HG03469 (cell line): ENCODE measurements at regions not wholly inside any gene's neighbourhood (a gene's known extent, or its start where the extent isn't known, plus 50 kb on each side); places are given as distances from the start of the nearest gene placed in this dataset.

Experiments used
- ATAC-seq: cut with Tn5 transposase; IDR thresholded peaks from one replicate; pipeline ENCODE4 v1.9.1; 2021; ENCODE audit warnings: mild to moderate bottlenecking, moderate library complexity, moderate number of reproducible peaks; ENCODE audit not compliant: unreplicated experiment

DNA sequence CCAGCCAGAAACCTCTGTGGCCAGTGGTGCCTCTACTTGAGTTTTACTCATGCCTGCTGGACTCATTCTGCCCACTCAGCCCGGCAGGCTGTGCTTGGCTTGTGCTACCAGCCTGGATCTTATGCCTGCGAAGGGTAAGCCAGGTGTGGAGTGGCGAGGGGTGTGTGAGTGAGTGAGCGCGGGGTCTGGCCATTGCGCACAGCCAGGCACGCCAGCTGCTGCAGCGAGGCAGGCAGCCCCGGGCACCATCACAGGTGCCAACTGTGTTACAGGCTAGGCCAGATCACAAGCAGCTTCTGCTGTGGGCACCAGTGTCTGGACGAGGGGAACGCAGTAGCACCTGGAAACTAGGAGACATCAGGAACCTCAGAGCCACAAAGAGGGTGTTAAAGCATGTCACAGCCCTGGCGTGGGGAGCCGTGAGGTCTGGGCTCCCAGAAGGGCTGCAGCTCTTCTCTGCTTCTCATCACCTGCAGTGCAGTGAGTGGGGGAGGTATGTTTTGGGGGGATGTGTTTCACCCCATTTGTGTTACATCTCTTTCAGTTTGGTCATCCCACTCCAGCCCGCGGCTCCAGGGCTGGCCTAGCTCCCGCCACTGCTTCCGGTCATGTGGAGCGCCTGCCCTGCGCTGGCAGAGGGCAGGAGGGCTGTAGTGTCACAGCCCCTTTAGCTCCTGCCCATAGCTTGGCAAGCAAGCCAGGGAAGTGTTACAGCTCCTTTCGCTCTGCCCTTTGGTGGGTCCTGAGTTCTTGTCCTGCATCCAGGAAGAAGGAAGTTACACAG, 379.7 kb upstream of the IMPG1 start:
- no peak for ATAC-seq

DNA sequence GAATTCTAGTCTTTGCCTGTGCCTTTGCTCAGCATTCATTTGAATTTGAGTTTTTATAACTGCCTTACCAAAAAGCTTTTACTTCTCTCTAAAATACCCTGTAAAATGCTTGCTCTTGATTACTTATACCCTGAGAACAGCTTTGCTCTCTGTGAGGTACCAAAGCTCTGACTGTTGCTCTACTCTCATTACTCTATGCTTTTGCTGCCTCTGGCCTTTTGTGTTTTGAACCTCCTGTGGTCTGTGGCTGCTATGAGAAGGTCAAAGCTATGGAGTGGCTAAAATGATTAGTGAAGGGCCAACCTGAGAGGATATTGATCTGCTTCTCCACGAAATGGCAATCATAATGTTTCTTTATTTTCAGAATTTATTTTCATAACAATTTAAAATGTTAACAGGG, 375.6 kb upstream of the IMPG1 start:
- ATAC-seq: no peak

DNA sequence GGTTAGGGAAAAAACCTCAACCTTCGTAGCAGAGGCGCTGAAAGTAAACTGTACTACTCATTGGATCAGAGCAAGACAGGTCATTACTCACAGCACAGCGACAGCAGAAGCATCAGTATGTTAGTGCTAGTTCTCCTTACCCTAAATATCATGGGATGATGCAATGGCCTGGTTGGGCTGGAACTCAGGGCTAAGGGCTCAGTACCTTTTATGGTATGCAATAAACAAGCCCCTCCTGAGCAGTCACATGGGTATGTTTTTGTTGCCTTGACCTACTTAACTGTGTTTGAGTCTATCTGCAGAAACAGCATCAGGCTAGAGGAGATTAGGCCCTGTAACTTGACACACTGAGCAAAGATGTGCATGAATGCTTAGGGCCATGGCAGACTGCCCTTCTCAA, 369.4 kb upstream of the IMPG1 start:
- no peak for ATAC-seq

DNA sequence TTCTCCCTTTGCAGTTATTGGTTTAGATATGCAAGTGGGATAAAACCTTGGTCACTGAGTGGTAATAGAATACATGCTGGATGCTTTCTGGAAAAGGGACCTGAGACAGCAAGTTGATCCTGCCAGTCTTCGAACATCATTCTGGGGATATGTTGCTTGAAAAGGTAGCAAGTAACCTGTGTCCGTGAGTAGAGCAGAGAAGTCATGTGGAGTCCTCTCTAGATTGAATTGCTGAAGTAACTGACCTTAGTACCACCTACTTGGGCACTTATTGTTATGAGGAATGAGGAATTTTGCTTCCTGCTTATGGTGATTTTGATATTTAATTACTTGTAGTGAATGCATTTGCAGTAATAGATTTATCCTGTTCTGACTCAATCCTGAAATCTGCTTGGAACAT, 367.3 kb upstream of the IMPG1 start:
- no peak for ATAC-seq

DNA sequence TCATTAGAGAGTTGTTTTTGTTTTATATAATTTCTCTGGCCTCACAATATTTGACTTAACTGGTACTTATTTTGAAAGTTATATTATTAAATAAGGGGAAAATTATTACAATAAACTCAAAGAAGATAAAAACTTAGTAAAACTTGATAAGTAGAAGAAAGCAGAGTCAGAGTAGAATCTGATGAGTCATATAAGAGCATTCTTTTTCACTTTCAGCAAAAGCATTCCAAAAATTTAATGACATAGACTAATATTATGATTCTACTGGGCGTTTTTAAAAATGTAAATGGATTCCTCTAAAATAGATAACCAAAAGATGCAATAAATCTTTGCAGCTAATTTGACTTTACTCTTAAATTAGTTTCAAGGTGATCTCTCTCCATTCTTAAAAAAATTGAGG, 366.3 kb upstream of the IMPG1 start:
- no peak for ATAC-seq

DNA sequence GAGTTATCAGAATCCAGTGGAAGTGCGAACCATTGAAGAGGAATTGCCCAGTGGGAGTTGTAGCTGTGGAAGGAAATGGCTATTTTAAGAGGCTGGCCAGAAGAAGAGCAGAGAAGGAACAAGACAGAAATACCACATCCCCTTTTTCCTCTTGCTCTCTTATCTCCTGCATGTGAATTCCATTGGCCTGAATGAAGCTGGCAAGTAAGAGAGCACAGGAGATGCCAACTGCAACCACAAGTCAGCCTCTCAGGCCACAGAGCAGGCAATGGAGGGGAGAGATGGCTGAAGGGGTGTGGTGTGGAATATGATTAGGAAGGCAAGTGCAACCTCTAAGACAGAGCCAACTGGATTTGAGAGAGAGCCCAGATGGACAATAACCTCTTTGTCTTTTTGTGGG, 362.7 kb upstream of the IMPG1 start:
- ATAC-seq: no peak

DNA sequence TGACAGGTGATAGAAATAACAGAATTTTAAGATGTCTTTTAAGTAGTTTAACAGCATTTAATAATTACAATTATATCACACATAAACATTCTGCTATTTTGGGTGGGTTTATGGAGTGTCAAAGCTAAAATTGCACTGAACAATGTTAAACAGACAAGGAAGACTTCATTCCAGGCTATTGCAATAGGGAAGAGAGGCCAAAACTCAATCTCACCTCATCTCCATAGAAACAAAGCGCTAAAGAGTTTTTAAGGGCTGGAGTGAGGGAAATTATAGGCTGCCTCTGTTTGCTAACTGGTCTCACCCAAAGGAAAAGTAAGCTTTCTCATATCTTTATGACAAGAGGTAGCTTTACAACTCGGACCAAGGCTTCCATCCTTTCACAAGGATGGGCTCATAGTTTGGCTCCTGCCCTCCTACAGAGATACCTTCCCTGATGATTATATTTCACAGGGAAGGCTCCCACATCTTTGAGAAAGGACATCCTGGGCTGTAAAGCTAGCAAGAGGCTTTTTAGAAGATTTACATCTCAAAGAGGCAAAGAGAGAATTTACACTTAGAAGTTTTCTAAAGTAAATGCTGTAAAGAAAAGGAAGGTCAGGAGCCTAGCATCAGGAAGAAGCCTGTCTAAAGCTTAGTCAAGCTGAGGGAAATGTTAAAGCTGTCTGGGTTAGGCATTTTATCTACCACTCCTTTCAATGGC, 350.2 kb upstream of the IMPG1 start:
- ATAC-seq: no peak

DNA sequence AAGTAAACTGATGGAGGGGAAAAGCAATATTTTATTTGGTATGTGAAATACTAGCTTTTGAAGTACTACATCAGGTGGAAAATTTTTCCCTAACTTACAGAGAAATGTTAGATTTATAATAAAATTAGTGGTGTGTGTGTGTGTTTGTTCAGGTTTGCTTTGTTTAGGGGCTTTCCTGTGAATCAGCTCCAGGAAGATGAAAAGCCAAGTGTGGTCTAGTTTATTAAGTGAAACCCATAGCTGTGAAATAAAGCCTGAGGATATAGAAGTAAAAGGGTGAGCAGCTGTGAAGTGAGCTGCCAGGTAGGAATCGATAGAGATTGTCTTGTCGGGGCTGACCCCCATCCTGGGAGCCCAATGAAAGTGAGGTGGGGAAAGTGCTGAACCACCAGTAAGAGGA, 347.6 kb upstream of the IMPG1 start:
- no peak for ATAC-seq

DNA sequence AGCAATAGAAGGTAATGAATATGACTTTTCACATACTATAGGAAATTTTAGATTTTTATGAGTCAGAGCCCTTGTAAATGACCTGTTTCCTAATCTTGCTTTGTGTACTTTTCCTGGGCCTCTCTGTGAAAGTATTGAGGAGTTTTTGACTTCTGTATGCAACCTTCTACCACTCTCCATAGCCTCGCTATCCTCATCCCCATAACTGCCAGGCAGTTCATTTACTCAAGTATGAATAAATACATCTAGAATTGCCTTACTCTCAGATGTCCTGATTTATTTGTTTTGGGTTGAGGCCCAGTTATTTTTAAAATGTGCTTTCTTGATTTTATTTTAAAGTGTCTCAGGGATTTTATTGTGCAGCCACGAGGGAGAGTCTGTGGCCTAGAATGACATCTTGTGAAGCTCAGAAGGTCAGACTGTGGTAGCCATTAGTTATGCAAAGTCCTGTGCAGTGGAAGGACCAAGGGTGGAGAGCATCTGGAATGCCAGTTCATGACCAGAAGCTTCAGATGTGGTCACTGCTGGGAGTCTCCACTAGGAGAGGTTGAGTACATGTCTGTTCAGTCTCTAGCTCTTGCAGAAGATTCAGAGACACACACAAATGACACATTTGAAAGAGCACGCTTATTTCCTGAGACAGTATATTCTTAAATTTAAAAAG, 346.2 kb upstream of the IMPG1 start:
- ATAC-seq: no peak

DNA sequence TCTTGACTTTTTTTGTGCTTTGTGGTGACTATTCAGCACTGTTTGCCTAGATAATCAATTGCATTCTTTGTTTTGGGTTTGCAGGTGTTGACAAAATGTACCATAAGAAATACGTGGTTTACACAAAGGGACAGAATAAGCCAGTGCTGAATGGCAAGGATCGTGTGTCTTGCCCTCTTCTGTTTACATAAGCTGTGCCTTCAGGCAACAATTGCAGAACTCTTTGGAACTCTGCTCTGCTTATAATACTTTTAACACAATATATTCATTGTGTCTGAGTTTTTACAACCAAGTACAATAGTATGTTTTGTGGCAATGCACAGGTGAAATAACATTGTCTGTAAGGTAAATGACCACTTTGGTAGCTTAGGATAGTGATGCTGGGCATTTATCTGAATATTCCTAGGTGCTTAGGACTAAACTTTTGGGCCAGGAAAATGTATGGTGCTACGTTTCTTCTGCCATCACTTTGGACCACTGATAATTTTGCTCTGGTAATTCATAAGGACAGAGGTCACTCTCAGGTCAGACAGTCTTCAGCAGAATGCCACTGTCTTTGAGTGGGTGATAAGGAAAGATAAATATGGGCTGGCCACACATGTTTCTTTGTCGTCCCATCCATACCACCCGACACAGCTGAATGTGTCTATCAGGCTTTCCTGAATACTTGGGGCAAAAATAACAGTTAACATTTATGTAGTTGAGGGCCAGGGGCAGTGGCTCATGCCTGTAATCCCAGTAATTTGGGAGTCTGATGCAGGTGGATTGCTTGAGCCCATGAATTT, 344.6 kb upstream of the IMPG1 start:
- no peak for ATAC-seq

DNA sequence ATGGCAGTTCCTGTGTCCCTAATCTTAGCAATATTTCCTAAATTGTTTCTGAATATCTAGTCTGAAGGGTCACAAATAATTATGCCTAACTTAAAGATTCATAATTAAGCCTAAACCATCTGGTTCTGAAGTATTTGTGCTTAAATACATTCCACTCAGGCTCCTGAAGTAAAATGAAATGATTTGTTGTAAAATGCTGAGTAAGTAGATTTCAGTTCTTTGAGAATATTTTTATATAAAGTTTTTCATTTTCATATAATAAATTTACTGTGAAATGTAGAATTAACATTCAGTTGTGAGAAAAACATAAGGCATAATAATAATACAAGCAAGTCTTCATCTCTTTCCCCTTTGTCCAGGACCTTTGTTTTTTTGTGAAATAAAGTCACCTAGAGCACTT, 330.6 kb upstream of the IMPG1 start:
- no peak for ATAC-seq

DNA sequence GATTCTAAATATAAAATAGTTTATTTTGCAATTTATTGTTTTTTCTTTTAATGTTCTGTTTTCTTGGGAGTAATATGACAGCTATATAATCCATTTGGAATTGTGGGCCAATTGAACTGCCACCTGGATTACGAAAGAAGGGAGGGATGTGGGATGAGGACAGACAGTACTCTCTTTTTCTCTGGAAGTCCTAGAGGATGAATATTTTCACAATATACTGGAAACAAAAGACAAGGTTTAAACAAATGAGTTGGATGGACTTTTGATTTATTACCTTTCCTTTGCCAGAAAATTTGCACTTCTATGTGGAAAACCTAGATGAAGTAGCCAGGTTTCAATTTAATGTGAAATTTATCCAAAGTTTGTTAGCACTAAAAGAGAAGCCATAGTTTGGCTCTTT, 325.5 kb upstream of the IMPG1 start:
- ATAC-seq: no peak

DNA sequence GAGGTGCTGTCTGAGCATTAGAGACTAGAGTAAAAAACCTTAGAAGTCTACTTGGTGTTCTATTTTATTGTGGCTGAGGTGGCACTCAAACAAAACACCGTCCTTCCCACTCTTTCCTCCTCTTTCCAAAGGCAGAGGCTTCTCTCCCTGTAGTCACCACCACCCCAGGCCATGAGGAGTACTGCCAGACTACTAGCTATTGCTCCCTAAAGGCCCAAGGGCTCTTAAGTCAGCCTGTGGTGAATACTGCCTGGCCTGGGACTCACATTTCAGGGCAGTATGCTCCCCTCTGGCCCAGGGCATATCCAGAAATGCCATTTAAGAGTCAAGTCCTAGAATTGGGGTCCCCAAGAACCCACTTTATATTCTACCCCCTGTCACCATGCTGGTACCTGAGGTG, 309.7 kb upstream of the IMPG1 start:
- no peak for ATAC-seq

DNA sequence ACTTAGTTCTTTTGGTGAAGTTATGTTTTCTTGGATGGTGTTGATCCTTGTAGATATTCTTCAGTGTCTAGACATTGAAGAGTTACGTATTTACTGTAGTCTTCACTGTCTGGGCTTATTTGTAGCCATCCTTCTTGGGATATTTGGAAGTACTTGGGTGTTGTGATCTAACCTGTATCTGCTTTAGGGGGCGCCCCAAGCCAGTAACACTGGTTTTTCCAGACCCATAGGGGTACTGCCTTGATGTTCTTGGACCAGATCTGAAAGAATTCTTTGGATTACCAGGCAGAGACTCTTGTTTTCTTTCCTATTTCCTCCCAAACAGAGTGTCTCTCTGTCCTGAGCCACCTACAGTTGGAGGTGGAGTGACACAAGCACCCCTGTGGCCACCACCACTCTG, 309.1 kb upstream of the IMPG1 start:
- no peak for ATAC-seq

DNA sequence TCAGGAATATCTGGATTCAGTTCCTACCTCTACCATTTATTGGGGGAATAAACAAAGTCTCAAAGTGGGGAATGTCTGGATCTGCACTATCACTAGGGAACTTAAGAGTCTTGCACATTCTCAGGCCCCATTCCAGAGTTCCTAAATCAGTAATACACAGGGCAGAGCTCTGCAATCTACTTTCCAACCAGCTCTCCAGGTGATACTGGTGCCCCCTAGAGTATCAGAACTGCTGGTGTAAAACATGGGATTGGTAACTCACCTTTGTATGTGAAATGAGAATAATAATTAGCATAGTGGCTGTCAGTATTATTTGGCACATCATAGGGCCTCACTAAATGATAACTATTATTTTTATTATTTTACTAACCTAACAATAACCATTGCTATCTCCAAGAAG, 278.8 kb upstream of the IMPG1 start:
- no peak for ATAC-seq

DNA sequence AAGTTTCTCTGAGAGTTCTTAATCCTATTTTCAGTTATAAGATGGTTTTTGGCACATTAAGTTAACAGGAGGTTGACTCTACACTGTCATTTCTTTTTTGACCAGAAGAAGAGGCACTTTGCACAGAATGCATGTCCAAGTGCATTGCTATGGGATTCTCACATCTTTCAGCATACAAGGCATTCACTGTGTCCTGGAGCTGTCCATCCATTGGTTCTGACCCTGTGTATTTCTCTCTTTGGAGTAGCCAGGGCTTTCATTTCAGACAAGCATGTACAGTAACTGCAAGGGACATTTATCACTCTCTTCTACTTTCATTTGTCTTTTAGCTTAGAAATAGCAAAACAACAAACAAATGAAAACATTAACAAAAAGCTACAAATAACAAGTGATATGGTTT, 275.1 kb upstream of the IMPG1 start:
- no peak for ATAC-seq

DNA sequence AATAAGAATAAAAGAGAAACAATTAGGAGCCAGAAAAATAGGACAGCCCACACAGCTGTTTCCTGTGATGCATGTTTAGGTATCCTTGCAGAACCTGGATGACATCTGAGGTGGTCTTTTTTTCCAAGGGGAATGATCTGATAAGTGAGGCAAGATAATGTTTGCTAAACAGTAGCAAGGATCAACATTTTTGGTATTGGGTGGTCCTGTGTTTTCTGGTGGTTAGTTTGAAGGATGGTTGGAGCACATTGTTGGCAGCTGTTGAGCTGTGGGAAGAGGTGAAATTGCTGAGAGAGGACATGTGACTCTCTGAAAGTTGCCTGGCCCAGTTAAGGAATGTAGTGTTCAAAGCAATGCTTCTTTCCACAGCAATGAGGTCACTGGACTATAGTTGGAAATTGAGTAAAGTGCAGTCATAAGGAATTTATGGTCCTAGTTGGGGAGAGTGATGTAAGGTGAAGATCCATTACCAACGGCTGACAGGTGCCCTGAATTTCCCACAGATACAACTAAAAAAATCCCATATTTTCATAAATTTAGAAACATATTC, 270.2 kb upstream of the IMPG1 start:
- ATAC-seq: no peak

DNA sequence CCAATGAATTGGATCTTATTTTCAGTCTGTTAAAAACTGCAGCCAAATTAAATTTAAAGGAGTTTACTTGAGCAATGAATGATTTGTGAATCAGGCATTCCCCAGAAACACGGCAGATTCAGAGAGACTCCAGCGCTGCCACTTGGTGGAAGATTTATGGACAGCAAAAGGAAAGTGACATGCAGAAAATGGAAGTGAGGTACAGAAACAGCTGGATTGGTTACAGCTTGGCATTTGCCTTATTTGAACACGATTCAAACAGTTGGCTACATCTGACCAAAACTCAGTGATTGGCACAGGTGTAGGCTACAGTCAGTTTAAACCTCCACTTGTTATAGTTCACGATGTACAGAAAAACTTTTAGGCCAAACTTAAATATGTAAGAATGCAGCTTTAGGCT, 257.6 kb upstream of the IMPG1 start:
- no peak for ATAC-seq

DNA sequence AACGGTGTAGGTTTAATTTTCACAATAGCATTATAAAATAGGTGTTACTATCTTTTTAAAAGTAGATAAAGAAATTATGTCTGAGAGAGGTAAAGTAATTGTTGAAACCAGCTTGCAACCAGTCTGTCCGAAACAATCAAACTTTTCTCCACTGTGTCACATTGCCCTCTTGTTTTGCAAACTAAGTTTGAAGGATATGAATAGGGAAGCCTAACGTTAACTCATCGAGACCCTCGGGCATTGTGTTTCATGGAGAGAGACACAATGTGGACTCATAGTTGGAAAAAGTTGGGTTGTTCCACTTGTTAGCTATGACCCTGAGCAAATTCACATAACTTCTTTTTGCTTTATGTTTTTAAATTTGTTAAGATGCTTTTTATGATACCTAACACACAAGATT, 254.4 kb upstream of the IMPG1 start:
- no peak for ATAC-seq
